Right cardiac atrium (tissue), 5 donors: ENCODE measurements at regions not wholly inside any gene's neighbourhood (a gene's known extent, or its start where the extent isn't known, plus 50 kb on each side); places are given as distances from the start of the nearest gene placed in this dataset.

Experiments used
- ATAC-seq, 2 donors: fragments of 200-7000 bp; cut with Tn5 transposase; one replicate each; pipeline versions ENCODE4 v1.8.0 to v1.9.1; 2020; ENCODE audit warnings: moderate library complexity in 2 of 2, mild to moderate bottlenecking in 1 of 2
- DNase-seq, 3 donors: peaks; one replicate each; pipeline ENCODE4 v3.0.0-alpha.2; 2020
- H3K27ac ChIP-seq: one replicate; pipeline ENCODE4 v1.5.1; 2013; ENCODE audit warnings: mild to moderate bottlenecking, low read length, control low read depth, moderate library complexity
- H3K27me3 ChIP-seq: one replicate; pipeline ENCODE4 v1.6.1; 2013; ENCODE audit not compliant: control insufficient read depth, insufficient read depth
- H3K4me1 ChIP-seq: one replicate; pipeline ENCODE4 v1.6.1; 2013; ENCODE audit warnings: low read length; ENCODE audit not compliant: control insufficient read depth, insufficient read depth
- H3K4me3 ChIP-seq: one replicate; pipeline ENCODE4 v1.5.1; 2013; ENCODE audit warnings: low read length, control low read depth
- H3K9me3 ChIP-seq: one replicate; pipeline ENCODE4 v1.6.1; 2013; ENCODE audit warnings: low read length; ENCODE audit not compliant: control insufficient read depth
- WGBS: extraction: QIAGEN DNeasy Blood & Tissue Kit; methylation state at CpG from one replicate; pipeline ENCODE4 v1.1.7; 2013; 5-methylcytosine and 5-hydroxymethylcytosine counted together
- intact Hi-C, 4 donors: fragments of 100-400 bp; cut with DNase I; formaldehyde crosslinking; loops; one replicate each; pipeline versions ENCODE4 v1.11.0 to v1.14.0; 2022 to 2023
- donor health status: healthy with polysubstance abuse.
- donor health status: DM: no; HTN: yes; CAD: no.
- donor health status: DM: no; HTN: no; CAD: no.
- donor health status: DM: no; HTN: yes; CAD: no; lungs with severe emphysema.
- donor health status: DM: yes; HTN: yes; CAD: no.

DNA sequence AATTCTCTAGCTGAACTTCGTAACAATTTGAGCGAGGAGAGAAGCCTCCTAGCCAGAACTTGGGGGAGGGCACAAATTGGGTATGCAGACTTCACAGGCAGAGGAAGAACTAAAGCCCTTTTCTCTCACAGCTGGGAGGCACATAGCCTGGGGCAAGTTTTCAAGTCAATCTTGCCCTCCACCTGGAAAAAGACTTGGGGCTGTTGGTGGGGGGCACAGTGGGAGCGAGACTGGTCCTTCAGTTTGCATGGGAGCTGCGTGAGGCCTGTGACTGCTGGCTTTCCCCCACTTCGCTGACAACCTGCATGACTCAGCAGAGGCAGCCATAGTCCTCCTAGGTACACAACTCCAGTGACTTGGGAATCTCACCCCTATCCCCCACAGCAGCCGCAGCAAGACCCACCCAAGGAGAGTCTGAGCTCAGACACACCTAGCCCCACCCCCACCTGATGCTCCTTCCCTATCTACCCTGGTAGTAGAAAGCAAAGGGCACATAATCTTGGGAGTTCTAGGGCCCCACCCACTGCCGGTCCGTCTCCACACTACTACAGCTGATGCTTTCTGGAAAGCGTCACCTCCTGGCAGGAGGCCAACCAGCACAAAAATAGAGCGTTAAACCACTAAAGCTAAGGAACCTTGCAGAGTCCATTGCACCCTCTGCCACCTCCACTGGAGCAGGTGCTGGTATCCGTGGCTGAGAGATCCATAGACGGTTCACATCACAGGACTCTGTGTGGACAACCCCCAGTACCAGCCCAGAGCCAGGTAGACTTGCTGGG is 160.8 kb downstream of the CBLL2 start:
- no peak for ATAC-seq
- intact Hi-C loops: no loop called here
- 65% methylated on average over 12 of the region's 12 CpGs for WGBS
- Histone ChIP-seq H3K27ac (no peak overlapping the region), H3K27me3 (no peaks in the 10 kb centered on the region), H3K4me1 (no peaks in the 10 kb centered on the region), H3K9me3 (no peaks in the 10 kb centered on the region), H3K4me3 (no peak overlapping the region)
- peak in 1 of 3 donors; percentile 13 for DNase-seq

GRCh38 chrX:22445880-22446279 is 173.2 kb downstream of the CBLL2 start:
- Histone ChIP-seq H3K4me3 (no peak overlapping the region), H3K27ac (no peak overlapping the region), H3K9me3 (no peaks in the 10 kb centered on the region), H3K27me3 (no peaks in the 10 kb centered on the region), H3K4me1 (no peaks in the 10 kb centered on the region)
- WGBS: 59% methylated on average over 1 of the region's 1 CpG
- ATAC-seq: no peak
- intact Hi-C loops: no loop called here
- DNase-seq: no peak

DNA sequence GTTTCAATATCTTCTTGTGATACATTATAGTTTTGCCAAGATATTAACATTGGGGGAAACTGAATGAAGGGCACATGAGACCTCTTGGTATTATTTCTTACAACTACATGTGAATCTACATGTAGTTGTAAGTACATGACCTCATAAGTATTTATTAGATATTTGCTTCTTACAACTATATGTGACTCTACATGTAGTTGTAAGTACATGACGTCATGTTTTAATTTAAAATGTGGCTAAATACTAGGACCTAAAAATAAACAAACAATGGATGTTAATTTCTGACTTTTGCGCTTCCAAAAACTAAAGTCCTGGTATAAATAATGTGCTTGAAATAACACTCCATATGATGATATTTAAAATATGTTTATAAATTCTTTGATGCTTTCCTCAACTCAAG is 190.2 kb downstream of the CBLL2 start:
- ATAC-seq (no peak), DNase-seq (no peak)
- Histone ChIP-seq H3K27ac (no peak overlapping the region), H3K4me1 (no peaks in the 10 kb centered on the region), H3K4me3 (no peak overlapping the region), H3K27me3 (no peaks in the 10 kb centered on the region), H3K9me3 (no peaks in the 10 kb centered on the region)
- intact Hi-C loops: no loop called here
- 93% methylated on average over 2 of the region's 2 CpGs for WGBS

DNA sequence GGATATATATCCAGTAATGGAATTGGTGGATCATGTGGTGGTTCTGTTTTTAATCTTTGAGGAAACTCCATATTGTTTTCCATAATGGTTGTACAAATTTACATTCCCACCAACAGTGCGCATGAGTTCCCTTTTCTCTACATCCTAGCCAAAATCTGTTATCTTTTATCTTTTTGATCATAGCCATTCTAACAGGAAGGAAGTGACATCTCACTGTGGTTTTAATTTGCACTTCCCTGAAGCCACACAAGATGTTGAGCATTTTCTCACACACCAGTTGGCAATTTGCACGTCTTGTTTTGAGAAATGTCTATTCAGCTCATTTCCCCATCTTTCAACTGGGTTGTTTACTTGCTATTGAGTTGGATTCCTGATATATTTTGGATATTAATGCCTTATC is 194.9 kb downstream of the CBLL2 start:
- no peak for ATAC-seq
- intact Hi-C loops: no loop called here
- no peaks in the 10 kb centered on the region for H3K9me3 ChIP-seq
- H3K4me3 ChIP-seq: no peak overlapping the region
- WGBS: 59% methylated on average over 2 of the region's 2 CpGs
- no peak for DNase-seq
- H3K4me1 ChIP-seq: no peaks in the 10 kb centered on the region
- H3K27me3 ChIP-seq: no peaks in the 10 kb centered on the region
- no peak overlapping the region for H3K27ac ChIP-seq

- no peaks in the 10 kb centered on the region for H3K27me3 ChIP-seq
- WGBS: 42% methylated on average over 2 of the region's 2 CpGs
- no peaks in the 10 kb centered on the region for H3K4me1 ChIP-seq
- intact Hi-C loops: no loop called here
- H3K27ac ChIP-seq: no peak overlapping the region
- no peak for ATAC-seq
- H3K9me3 ChIP-seq: no peaks in the 10 kb centered on the region
- no peak for DNase-seq
- no peak overlapping the region for H3K4me3 ChIP-seq
Measured at GRCh38 chrX:22481436-22481835, 208.7 kb downstream of the CBLL2 start.

GRCh38 chrX:22486296-22486695 is 213.6 kb downstream of the CBLL2 start:
- H3K9me3 ChIP-seq: no peaks in the 10 kb centered on the region
- no peak overlapping the region for H3K27ac ChIP-seq
- ATAC-seq (no peak), DNase-seq (no peak)
- 58% methylated on average over 6 of the region's 6 CpGs for WGBS
- H3K4me1 ChIP-seq: no peaks in the 10 kb centered on the region
- intact Hi-C loops: no loop called here
- H3K27me3 ChIP-seq: no peaks in the 10 kb centered on the region
- no peak overlapping the region for H3K4me3 ChIP-seq

GRCh38 chrX:22516893-22517292 is 244.2 kb downstream of the CBLL2 start:
- ATAC-seq (no peak), DNase-seq (no peak)
- Histone ChIP-seq H3K4me3 (no peak overlapping the region), H3K27ac (no peak overlapping the region), H3K27me3 (no peaks in the 10 kb centered on the region), H3K9me3 (no peaks in the 10 kb centered on the region), H3K4me1 (no peaks in the 10 kb centered on the region)
- WGBS: 37% methylated on average over 5 of the region's 5 CpGs
- intact Hi-C loops: no loop called here

- DNase-seq: no peak
- ATAC-seq: no peak
- Histone ChIP-seq H3K4me1 (no peaks in the 10 kb centered on the region), H3K27ac (no peak overlapping the region), H3K4me3 (no peak overlapping the region), H3K27me3 (no peaks in the 10 kb centered on the region), H3K9me3 (no peaks in the 10 kb centered on the region)
- intact Hi-C loops: no loop called here
- 73% methylated on average over 5 of the region's 5 CpGs for WGBS
Measured at GRCh38 chrX:22520128-22520828, 247.6 kb downstream of the CBLL2 start.

DNA sequence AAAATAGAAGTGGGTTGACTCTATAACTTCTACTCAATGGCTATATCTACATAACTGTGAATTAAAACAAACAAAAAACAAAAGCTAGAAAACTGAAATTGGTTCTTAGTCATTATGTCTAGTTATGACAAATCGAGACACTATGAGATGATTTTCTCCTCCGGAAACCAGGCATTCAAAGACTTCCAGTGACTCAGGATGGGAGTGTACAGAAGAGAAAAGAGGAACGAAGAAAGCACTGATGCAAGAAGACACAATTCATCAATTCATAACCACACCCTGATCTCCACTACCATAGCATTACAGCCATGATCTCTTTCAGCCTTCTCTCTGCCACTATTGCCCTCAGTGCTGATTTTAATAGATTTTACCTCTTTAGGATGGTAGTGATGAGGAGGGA is 253.6 kb downstream of the CBLL2 start:
- Histone ChIP-seq H3K9me3 (no peaks in the 10 kb centered on the region), H3K27me3 (no peaks in the 10 kb centered on the region), H3K27ac (no peak overlapping the region), H3K4me3 (no peak overlapping the region), H3K4me1 (no peaks in the 10 kb centered on the region)
- no peak for DNase-seq
- intact Hi-C loops: no loop called here
- WGBS: 82% methylated on average over 3 of the region's 3 CpGs
- ATAC-seq: no peak

DNA sequence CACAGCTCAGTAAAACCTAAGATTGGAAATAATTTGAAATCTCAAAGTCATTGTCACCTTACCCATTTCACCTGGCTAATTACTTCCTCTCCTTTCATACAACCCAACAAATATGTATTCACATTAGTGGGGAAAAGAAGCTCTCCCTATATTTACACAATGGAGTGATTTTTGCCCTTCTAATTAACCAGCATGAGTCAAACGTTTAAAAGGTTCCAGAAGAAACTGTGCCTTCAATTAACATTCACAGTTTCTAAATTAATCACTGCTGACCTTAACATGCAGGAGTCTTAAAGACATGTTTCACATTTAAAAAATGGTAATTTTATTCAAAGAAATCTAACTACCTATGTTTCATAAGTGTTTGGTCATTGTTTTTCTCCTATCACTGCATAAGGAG is 254.6 kb downstream of the CBLL2 start:
- no peaks in the 10 kb centered on the region for H3K4me1 ChIP-seq
- WGBS: 50% methylated on average over 1 of the region's 1 CpG
- DNase-seq (no peak), ATAC-seq (no peak)
- no peak overlapping the region for H3K4me3 ChIP-seq
- no peaks in the 10 kb centered on the region for H3K27me3 ChIP-seq
- H3K9me3 ChIP-seq: no peaks in the 10 kb centered on the region
- H3K27ac ChIP-seq: no peak overlapping the region
- intact Hi-C loops: no loop called here

- intact Hi-C loops: no loop called here
Measured at GRCh38 chrX:22533898-22534297, 261.2 kb downstream of the CBLL2 start.

More at GRCh38 chrX:22533898-22534297, 261.2 kb downstream of the CBLL2 start:
- no peak overlapping the region for H3K27ac ChIP-seq
- H3K27me3 ChIP-seq: no peaks in the 10 kb centered on the region
- DNase-seq (no peak), ATAC-seq (no peak)
- H3K9me3 ChIP-seq: no peaks in the 10 kb centered on the region
- 82% methylated on average over 5 of the region's 5 CpGs for WGBS
- H3K4me1 ChIP-seq: no peaks in the 10 kb centered on the region
- no peak overlapping the region for H3K4me3 ChIP-seq
